ENCODE measurements at regions not wholly inside any gene's neighbourhood (a gene's known extent, or its start where the extent isn't known, plus 50 kb on each side); places are given as distances from the start of the nearest gene placed in this dataset.

DNA sequence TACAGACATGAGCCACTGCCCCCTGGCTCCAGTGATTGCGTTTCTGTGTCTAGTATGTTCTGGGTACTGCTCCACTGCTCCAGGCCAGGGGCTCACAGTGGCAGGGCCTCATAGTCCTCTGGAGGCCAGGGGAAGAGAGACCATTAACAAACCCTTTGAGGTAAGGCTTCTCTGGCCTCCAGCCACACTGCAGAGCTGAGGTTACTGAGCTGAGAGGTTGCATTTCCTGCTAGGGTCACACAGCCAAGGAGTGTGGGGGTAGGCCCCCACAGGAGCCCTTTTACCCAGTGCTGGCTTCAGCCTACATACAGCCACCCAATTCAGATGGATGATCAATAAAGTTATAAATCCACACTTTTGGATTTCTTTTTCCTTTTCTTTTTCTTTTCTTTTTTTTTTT is 50.4 kb upstream of the DLX4 start:
- ChIA-PET SMC1A (ENCODE audit: uncharacterized antibody, unreplicated experiment) (no interaction called here), CTCF (interaction anchor here (1.0 kb wide), 1 partner anchor 78 kb away, joined by 4 read pairs; no protein-coding TSS in a partner anchor), POLR2A (no interaction called here), RAD21 (ENCODE audit: unreplicated experiment) (no interaction called here)
- 0% methylated on average over 1 of the region's 1 CpG for WGBS (ENCODE audit: insufficient coverage, insufficient replicate concordance, low lambda C conversion rate, missing lambda C conversion rate)
- Histone ChIP-seq H3K27me3 (replicated peaks in 1 of 2; ENCODE audit: control insufficient read depth in 2 of 2, insufficient read depth in 2 of 2, low read length in 1 of 2) (peaks cover 4 to 8% of the 10 kb centered on the region in 2 experiments; a peak in 3 of 4 replicates), H3K4me1 (ENCODE audit: control insufficient read depth, insufficient read depth, low read length) (no peaks in the 10 kb centered on the region), H3K9me3 (replicated peaks; ENCODE audit: control insufficient read depth, insufficient read depth, low read length) (no peaks in the 10 kb centered on the region), H3K4me2 (ENCODE audit: control insufficient read depth, insufficient read depth) (no peak overlapping the region), H3K36me3 (ENCODE audit: control insufficient read depth in 2 of 2, insufficient read depth in 2 of 2, low read length in 1 of 2) (no peaks in the 10 kb centered on the region), H3K27ac (ENCODE audit: control insufficient read depth, insufficient read depth) (no peak overlapping the region), H4K20me1 (ENCODE audit: control insufficient read depth, insufficient read depth) (no peaks in the 10 kb centered on the region), H2AFZ (ENCODE audit: control insufficient read depth, low read depth, low read length) (no peak overlapping the region), H3K4me3 (no peak overlapping the region), H3K9ac (ENCODE audit: control insufficient read depth, insufficient read depth, low read length) (no peak overlapping the region), H3K79me2 (ENCODE audit: control insufficient read depth, insufficient read depth, low read length) (no peaks in the 10 kb centered on the region)
- BruUV-seq (replicated peaks), result no TSS peak
- in situ Hi-C loops (cut with MboI), result no loop called here
- TF ChIP-seq, protein P1, sequence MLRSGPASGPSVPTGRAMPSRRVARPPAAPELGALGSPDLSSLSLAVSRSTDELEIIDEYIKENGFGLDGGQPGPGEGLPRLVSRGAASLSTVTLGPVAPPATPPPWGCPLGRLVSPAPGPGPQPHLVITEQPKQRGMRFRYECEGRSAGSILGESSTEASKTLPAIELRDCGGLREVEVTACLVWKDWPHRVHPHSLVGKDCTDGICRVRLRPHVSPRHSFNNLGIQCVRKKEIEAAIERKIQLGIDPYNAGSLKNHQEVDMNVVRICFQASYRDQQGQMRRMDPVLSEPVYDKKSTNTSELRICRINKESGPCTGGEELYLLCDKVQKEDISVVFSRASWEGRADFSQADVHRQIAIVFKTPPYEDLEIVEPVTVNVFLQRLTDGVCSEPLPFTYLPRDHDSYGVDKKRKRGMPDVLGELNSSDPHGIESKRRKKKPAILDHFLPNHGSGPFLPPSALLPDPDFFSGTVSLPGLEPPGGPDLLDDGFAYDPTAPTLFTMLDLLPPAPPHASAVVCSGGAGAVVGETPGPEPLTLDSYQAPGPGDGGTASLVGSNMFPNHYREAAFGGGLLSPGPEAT (IDR thresholded peaks at IDR 0.05; ENCODE audit: low read depth), result no peak
- no peak for FAIRE-seq
- ATAC-seq, result no peak
- DNase-seq (ENCODE audit: low read depth, low spot score), result no peak
- intact Hi-C loops (cut with micrococcal nuclease; ENCODE audit: unreplicated experiment), result no loop called here
